Endodermal cell (in vitro differentiated cells): ENCODE measurements at regions not wholly inside any gene's neighbourhood (a gene's known extent, or its start where the extent isn't known, plus 50 kb on each side); places are given as distances from the start of the nearest gene placed in this dataset.

ENCODE experiments used
- DNase-seq: peaks from one replicate; pipeline ENCODE4 v3.0.0-alpha.2; 2017
- H3K27ac ChIP-seq: 2 replicates; pipeline ENCODE4 v1.5.1; 2013; ENCODE audit warnings: mild to moderate bottlenecking, low read depth, low read length, moderate library complexity
- H3K27me3 ChIP-seq: 2 replicates; pipeline ENCODE4 v1.6.1; 2013; ENCODE audit warnings: mild to moderate bottlenecking, low read length, moderate library complexity; ENCODE audit not compliant: insufficient read depth, control insufficient read depth, poor library complexity, severe bottlenecking
- H3K36me3 ChIP-seq: 2 replicates; pipeline ENCODE4 v1.7.0; 2013; ENCODE audit warnings: mild to moderate bottlenecking, low read length, moderate library complexity; ENCODE audit not compliant: control insufficient read depth, insufficient read depth
- H3K4me1 ChIP-seq: one replicate; pipeline ENCODE4 v1.7.0; 2013; ENCODE audit warnings: low read length; ENCODE audit not compliant: control insufficient read depth, insufficient read depth
- H3K4me3 ChIP-seq: 2 replicates; pipeline ENCODE4 v1.5.1; 2013; ENCODE audit warnings: mild to moderate bottlenecking, low read length, moderate library complexity
- H3K9ac ChIP-seq: 2 replicates; pipeline ENCODE4 v1.6.1; 2013; ENCODE audit warnings: mild to moderate bottlenecking, low read length, moderate library complexity; ENCODE audit not compliant: poor library complexity, severe bottlenecking; ENCODE audit errors: extremely low read depth
- H3K9me3 ChIP-seq: 2 replicates; pipeline ENCODE4 v1.6.1; 2013; ENCODE audit warnings: mild to moderate bottlenecking, low read length, moderate library complexity; ENCODE audit not compliant: control insufficient read depth
- H3K27ac Mint-ChIP-seq: 2 replicates; pipeline ENCODE4 v1.8.0; 2020; ENCODE audit warnings: mixed read lengths
- H3K27me3 Mint-ChIP-seq: 2 replicates; pipeline ENCODE4 v1.8.0; 2021; ENCODE audit warnings: mild to moderate bottlenecking, mixed read lengths; ENCODE audit not compliant: insufficient read depth
- H3K36me3 Mint-ChIP-seq: 2 replicates; pipeline ENCODE4 v1.8.0; 2020; ENCODE audit warnings: low read depth, mixed read lengths
- H3K4me1 Mint-ChIP-seq: 2 replicates; pipeline ENCODE4 v1.8.0; 2020; ENCODE audit warnings: mixed read lengths
- H3K4me3 Mint-ChIP-seq: 2 replicates; pipeline ENCODE4 v1.8.0; 2020; ENCODE audit warnings: mild to moderate bottlenecking, moderate library complexity, mixed read lengths
- H3K9me3 Mint-ChIP-seq: 2 replicates; pipeline ENCODE4 v1.8.0; 2020; ENCODE audit warnings: mild to moderate bottlenecking, mixed read lengths
- CTCF ChIP-seq: fragments of 200-600 bp; sonication (generic); conservative IDR thresholded peaks from 2 replicates; pipeline ENCODE4 v1.5.0; 2021; ENCODE audit warnings: antibody characterized with exemption, mild to moderate bottlenecking
- WGBS, 2 experiments: methylation state at CpG; one replicate each; pipeline versions ENCODE4 v1.1.5 to v1.1.7; 2013; ENCODE audit warnings: missing lambda C conversion rate in 2 of 2, mixed read lengths in 1 of 2; ENCODE audit not compliant: insufficient coverage in 1 of 2, insufficient read length in 1 of 2; 5-methylcytosine and 5-hydroxymethylcytosine counted together

- DNase-seq, result no peak
- H3K27ac Mint-ChIP-seq, result no peak overlapping the region
- Histone ChIP-seq H3K36me3 (no peaks in the 10 kb centered on the region), H3K4me3 (no peak overlapping the region), H3K9me3 (no peaks in the 10 kb centered on the region), H3K9ac (no peak overlapping the region), H3K27me3 (no peaks in the 10 kb centered on the region), H3K4me1 (no peaks in the 10 kb centered on the region), H3K27ac (no peak overlapping the region)
- no peak for TF ChIP-seq CTCF
- 86 to 91% methylated on average over 2 of the region's 2 CpGs for WGBS, 2 experiments
- H3K4me1 Mint-ChIP-seq, result peaks cover under 1% of the 10 kb centered on the region
- no peak overlapping the region for H3K4me3 Mint-ChIP-seq
- no peaks in the 10 kb centered on the region for H3K36me3 Mint-ChIP-seq
- H3K27me3 Mint-ChIP-seq, result peaks cover 7% of the 10 kb centered on the region
- no peaks in the 10 kb centered on the region for H3K9me3 Mint-ChIP-seq
Observed at GRCh38 chr18:10303171-10303570, 151.3 kb upstream of the APCDD1 start.

DNA sequence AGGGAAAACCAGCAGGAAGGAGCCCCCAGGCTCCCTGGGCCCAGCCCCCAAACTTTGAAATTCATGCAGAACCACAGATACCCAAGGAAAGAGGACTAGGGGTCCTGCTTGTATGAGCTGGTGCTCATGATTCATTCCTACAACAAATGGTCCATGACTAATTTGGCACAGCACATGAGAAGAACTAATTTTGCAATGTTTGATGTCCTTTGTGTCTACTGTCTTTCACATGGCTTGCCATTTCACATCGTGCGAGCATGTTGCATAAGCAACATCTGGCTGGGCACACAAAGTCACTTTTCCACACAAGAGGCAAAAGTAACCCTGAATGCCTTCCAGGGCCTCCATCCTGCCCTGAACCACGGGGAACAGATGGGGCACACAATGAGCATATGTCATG is 149.6 kb upstream of the APCDD1 start:
- no peak overlapping the region for H3K4me3 Mint-ChIP-seq
- H3K9me3 Mint-ChIP-seq, result no peaks in the 10 kb centered on the region
- H3K27me3 Mint-ChIP-seq, result peaks cover 7% of the 10 kb centered on the region
- H3K4me1 Mint-ChIP-seq, result peaks cover 9% of the 10 kb centered on the region
- H3K36me3 ChIP-seq, result no peaks in the 10 kb centered on the region
- TF ChIP-seq CTCF, result no peak
- WGBS, 2 experiments, result 92 to 97% methylated on average over 3 of the region's 3 CpGs
- no peaks in the 10 kb centered on the region for H3K9me3 ChIP-seq
- H3K9ac ChIP-seq, result no peak overlapping the region
- no peak overlapping the region for H3K27ac ChIP-seq
- no peak overlapping the region for H3K4me3 ChIP-seq
- no peaks in the 10 kb centered on the region for H3K36me3 Mint-ChIP-seq
- no peak overlapping the region for H3K27ac Mint-ChIP-seq
- DNase-seq, result no peak
- H3K4me1 ChIP-seq, result peaks cover 5% of the 10 kb centered on the region
- H3K27me3 ChIP-seq, result no peaks in the 10 kb centered on the region

GRCh38 chr18:10306779-10307178 is 147.7 kb upstream of the APCDD1 start:
- 93% methylated on average over 2 of the region's 2 CpGs; no CpG with 5 or more reads in 1 of the 2 experiments for WGBS, 2 experiments
- Mint-ChIP-seq H3K4me1 (peaks cover 15% of the 10 kb centered on the region), H3K4me3 (no peak overlapping the region), H3K36me3 (no peaks in the 10 kb centered on the region), H3K27me3 (peaks cover 9% of the 10 kb centered on the region), H3K27ac (no peak overlapping the region), H3K9me3 (no peaks in the 10 kb centered on the region)
- Histone ChIP-seq H3K27me3 (no peaks in the 10 kb centered on the region), H3K9ac (no peak overlapping the region), H3K36me3 (no peaks in the 10 kb centered on the region), H3K4me1 (peaks cover 13% of the 10 kb centered on the region), H3K4me3 (no peak overlapping the region), H3K27ac (no peak overlapping the region), H3K9me3 (no peaks in the 10 kb centered on the region)
- no peak for TF ChIP-seq CTCF
- DNase-seq, result no peak
